H9 (cell line): ENCODE measurements at regions not wholly inside any gene's neighbourhood (a gene's known extent, or its start where the extent isn't known, plus 50 kb on each side); places are given as distances from the start of the nearest gene placed in this dataset.

Experiments
- DNase-seq: peaks from one replicate; pipeline ENCODE4 v3.0.0-alpha.2; 2017
- H2AFZ ChIP-seq: one replicate; pipeline ENCODE4 v1.6.1; 2013; ENCODE audit warnings: mild to moderate bottlenecking, low read length, control low read depth, moderate library complexity
- H2AK5ac ChIP-seq: 2 replicates; pipeline ENCODE4 v1.6.1; 2013; ENCODE audit warnings: low read length, control low read depth, mixed read lengths; ENCODE audit not compliant: insufficient read length
- H2BK120ac ChIP-seq: one replicate; pipeline ENCODE4 v1.6.1; 2013; ENCODE audit warnings: low read depth, mild to moderate bottlenecking, low read length, control low read depth, inconsistent platforms; ENCODE audit not compliant: poor library complexity, severe bottlenecking
- H2BK12ac ChIP-seq: 2 replicates; pipeline ENCODE4 v1.6.1; 2013; ENCODE audit warnings: low read length, control low read depth, mixed read lengths, low read depth; ENCODE audit not compliant: insufficient read length
- H2BK15ac ChIP-seq: 2 replicates; pipeline ENCODE4 v1.6.1; 2013; ENCODE audit warnings: low read depth, low read length, control low read depth
- H2BK20ac ChIP-seq: one replicate; pipeline ENCODE4 v1.6.1; 2013; ENCODE audit warnings: low read depth, mild to moderate bottlenecking, low read length, control low read depth, inconsistent platforms; ENCODE audit not compliant: poor library complexity, severe bottlenecking
- H2BK5ac ChIP-seq: 2 replicates; pipeline ENCODE4 v1.6.1; 2013; ENCODE audit warnings: low read length, control low read depth, mixed read lengths; ENCODE audit not compliant: insufficient read length
- H3K14ac ChIP-seq: 2 replicates; pipeline ENCODE4 v1.6.1; 2013; ENCODE audit warnings: low read length, control low read depth; ENCODE audit not compliant: insufficient read depth
- H3K18ac ChIP-seq: 2 replicates; pipeline ENCODE4 v1.6.1; 2013; ENCODE audit warnings: low read depth, mild to moderate bottlenecking, mixed read lengths, low read length, control low read depth; ENCODE audit not compliant: insufficient read length
- H3K23ac ChIP-seq: 2 replicates; pipeline ENCODE4 v1.6.1; 2013; ENCODE audit warnings: low read length, control low read depth, mixed read lengths, low read depth; ENCODE audit not compliant: insufficient read length
- H3K23me2 ChIP-seq: 2 replicates; pipeline ENCODE4 v1.6.1; 2013; ENCODE audit warnings: low read depth, mild to moderate bottlenecking, mixed read lengths, low read length, control low read depth; ENCODE audit not compliant: insufficient read length, poor library complexity, severe bottlenecking
- H3K27ac ChIP-seq: 2 replicates; pipeline ENCODE4 v1.5.1; 2013; ENCODE audit warnings: low read length, control low read depth, mixed read lengths, low read depth; ENCODE audit not compliant: insufficient read length
- H3K27me3 ChIP-seq: 2 replicates; pipeline ENCODE4 v1.6.1; 2013; ENCODE audit warnings: low read length, control low read depth, inconsistent platforms; ENCODE audit not compliant: insufficient read depth
- H3K4ac ChIP-seq: 2 replicates; pipeline ENCODE4 v1.6.1; 2013; ENCODE audit warnings: low read depth, mild to moderate bottlenecking, control low read depth, inconsistent platforms, low read length, moderate library complexity
- H3K4me1 ChIP-seq: 2 replicates; pipeline ENCODE4 v1.6.1; 2013; ENCODE audit warnings: low read length, control low read depth, inconsistent platforms; ENCODE audit not compliant: insufficient read depth
- H3K4me2 ChIP-seq: 2 replicates; pipeline ENCODE4 v1.6.1; 2013; ENCODE audit warnings: low read length, control low read depth, mixed read lengths; ENCODE audit not compliant: insufficient read length, insufficient read depth
- H3K56ac ChIP-seq: 2 replicates; pipeline ENCODE4 v1.6.1; 2013; ENCODE audit warnings: low read depth, mild to moderate bottlenecking, mixed read lengths, low read length, control low read depth; ENCODE audit not compliant: insufficient read length
- H3K79me1 ChIP-seq: 2 replicates; pipeline ENCODE4 v1.6.1; 2013; ENCODE audit warnings: low read depth, mild to moderate bottlenecking, moderate library complexity, low read length, control low read depth, inconsistent platforms; ENCODE audit not compliant: insufficient read depth, poor library complexity, severe bottlenecking
- H3K79me2 ChIP-seq: 2 replicates; pipeline ENCODE4 v1.6.1; 2013; ENCODE audit warnings: low read length, control low read depth, inconsistent platforms; ENCODE audit not compliant: insufficient read depth
- H3K9ac ChIP-seq: 2 replicates; pipeline ENCODE4 v1.6.1; 2013; ENCODE audit warnings: low read length, control low read depth, mixed read lengths; ENCODE audit not compliant: insufficient read length; ENCODE audit errors: extremely low read depth
- H3K9me3 ChIP-seq: one replicate; pipeline ENCODE4 v1.6.1; 2013; ENCODE audit warnings: low read depth, low read length, inconsistent platforms; ENCODE audit not compliant: control insufficient read depth
- H3T11ph ChIP-seq: one replicate; pipeline ENCODE4 v1.6.1; 2013; ENCODE audit warnings: mild to moderate bottlenecking, low read length, control low read depth, inconsistent platforms
- H4K20me1 ChIP-seq: one replicate; pipeline ENCODE4 v1.6.1; 2013; ENCODE audit not compliant: control insufficient read depth, insufficient read length, insufficient read depth
- H4K5ac ChIP-seq: 2 replicates; pipeline ENCODE4 v1.6.1; 2013; ENCODE audit warnings: low read depth, mild to moderate bottlenecking, mixed read lengths, low read length, control low read depth; ENCODE audit not compliant: insufficient read length
- H4K8ac ChIP-seq: replicated peaks from 2 replicates; pipeline ENCODE4 v1.6.1; 2013; ENCODE audit warnings: low read length, control low read depth, mixed read lengths, low read depth; ENCODE audit not compliant: insufficient read length
- H4K91ac ChIP-seq: 2 replicates; pipeline ENCODE4 v1.6.1; 2013; ENCODE audit warnings: low read depth, mild to moderate bottlenecking, moderate library complexity, mixed read lengths, low read length, control low read depth; ENCODE audit not compliant: insufficient read length
- H3K27ac Mint-ChIP-seq, 3 experiments: 2 replicates in 2 of 3; 3 replicates in 1 of 3; pipeline ENCODE4 v1.8.0; 2020 to 2021; ENCODE audit warnings: mixed read lengths in 3 of 3, mild to moderate bottlenecking in 1 of 3, moderate library complexity in 1 of 3
- H3K27me3 Mint-ChIP-seq: 2 replicates; pipeline ENCODE4 v1.8.0; 2021; ENCODE audit warnings: low read depth, mild to moderate bottlenecking, moderate library complexity, mixed read lengths
- H3K36me3 Mint-ChIP-seq, 3 experiments: 2 replicates in 2 of 3; 3 replicates in 1 of 3; pipeline ENCODE4 v1.8.0; 2020 to 2021; ENCODE audit warnings: low read depth in 3 of 3, mixed read lengths in 3 of 3; ENCODE audit not compliant: insufficient read depth in 1 of 3
- H3K4me1 Mint-ChIP-seq, 2 experiments: 2 replicates each; pipeline ENCODE4 v1.8.0; 2020; ENCODE audit warnings: mixed read lengths in 2 of 2
- H3K4me3 Mint-ChIP-seq, 2 experiments: 2 replicates in 1 of 2; 3 replicates in 1 of 2; pipeline ENCODE4 v1.8.0; 2020 to 2021; ENCODE audit warnings: mild to moderate bottlenecking in 2 of 2, mixed read lengths in 2 of 2, moderate library complexity in 1 of 2
- H3K9me3 Mint-ChIP-seq, 2 experiments: 2 replicates in 1 of 2; 3 replicates in 1 of 2; pipeline ENCODE4 v1.8.0; 2020; ENCODE audit warnings: mild to moderate bottlenecking in 2 of 2, mixed read lengths in 2 of 2, moderate library complexity in 1 of 2
- WGBS: extraction: QIAGEN DNeasy Blood & Tissue Kit; methylation state at CpG from one replicate; pipeline ENCODE4 v1.1.7; 2013; ENCODE audit warnings: missing lambda C conversion rate, low lambda C conversion rate, mixed read lengths; ENCODE audit not compliant: insufficient read length; ENCODE audit errors: extremely low coverage; 5-methylcytosine and 5-hydroxymethylcytosine counted together
- TF ChIP-seq, protein P1 (sequence below): fragments of 200-600 bp; sonication (generic); conservative IDR thresholded peaks from 3 replicates; pipeline ENCODE4 v1.8.0; 2021; ENCODE audit warnings: antibody characterized with exemption, mild to moderate bottlenecking

DNA sequence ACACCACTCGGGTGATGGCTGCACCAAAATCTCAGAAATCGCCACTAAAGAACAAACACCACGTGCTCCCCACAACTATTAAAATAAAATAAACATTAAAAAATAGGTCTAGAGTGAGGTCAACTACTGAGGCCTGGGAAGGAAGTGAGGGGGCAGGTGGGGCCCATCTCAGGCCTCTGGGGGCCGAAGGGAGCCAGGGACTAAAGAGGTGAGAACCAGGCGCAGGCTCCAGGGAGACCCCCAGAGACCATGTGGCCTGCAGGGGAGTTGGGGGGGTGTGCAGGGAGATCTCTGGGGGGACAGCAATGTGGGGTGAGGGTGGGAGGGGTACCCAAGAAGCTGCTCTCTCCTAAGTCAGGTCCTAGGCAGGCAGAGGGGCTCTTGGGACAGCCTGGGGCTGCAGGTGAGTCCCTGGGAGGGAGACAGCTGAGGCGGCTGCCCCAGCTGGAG lies 111.3 kb upstream of the SMURF2 start:
- Histone ChIP-seq H3K4me2 (peak overlapping the region; percentile 62), H2AFZ (no peak overlapping the region)

More for the DNA sequence above, 111.3 kb upstream of the SMURF2 start:
- H3K23ac ChIP-seq, result no peak overlapping the region
- no peak overlapping the region for H3K9ac ChIP-seq
- no peak overlapping the region for H2BK12ac ChIP-seq
- no peak overlapping the region; the same call in 1 of the 2 replicates for H3K14ac ChIP-seq
- H3K4me1 ChIP-seq, result no peaks in the 10 kb centered on the region
- no peak overlapping the region for H2BK5ac ChIP-seq
- TF ChIP-seq, protein P1, sequence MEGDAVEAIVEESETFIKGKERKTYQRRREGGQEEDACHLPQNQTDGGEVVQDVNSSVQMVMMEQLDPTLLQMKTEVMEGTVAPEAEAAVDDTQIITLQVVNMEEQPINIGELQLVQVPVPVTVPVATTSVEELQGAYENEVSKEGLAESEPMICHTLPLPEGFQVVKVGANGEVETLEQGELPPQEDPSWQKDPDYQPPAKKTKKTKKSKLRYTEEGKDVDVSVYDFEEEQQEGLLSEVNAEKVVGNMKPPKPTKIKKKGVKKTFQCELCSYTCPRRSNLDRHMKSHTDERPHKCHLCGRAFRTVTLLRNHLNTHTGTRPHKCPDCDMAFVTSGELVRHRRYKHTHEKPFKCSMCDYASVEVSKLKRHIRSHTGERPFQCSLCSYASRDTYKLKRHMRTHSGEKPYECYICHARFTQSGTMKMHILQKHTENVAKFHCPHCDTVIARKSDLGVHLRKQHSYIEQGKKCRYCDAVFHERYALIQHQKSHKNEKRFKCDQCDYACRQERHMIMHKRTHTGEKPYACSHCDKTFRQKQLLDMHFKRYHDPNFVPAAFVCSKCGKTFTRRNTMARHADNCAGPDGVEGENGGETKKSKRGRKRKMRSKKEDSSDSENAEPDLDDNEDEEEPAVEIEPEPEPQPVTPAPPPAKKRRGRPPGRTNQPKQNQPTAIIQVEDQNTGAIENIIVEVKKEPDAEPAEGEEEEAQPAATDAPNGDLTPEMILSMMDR, result no peak
- no peaks in the 10 kb centered on the region for H3K79me2 ChIP-seq
- no peaks in the 10 kb centered on the region for H4K20me1 ChIP-seq
- peaks cover 15 to 22% of the 10 kb centered on the region in 2 experiments for H3K4me1 Mint-ChIP-seq
- H3K9me3 ChIP-seq, result no peaks in the 10 kb centered on the region
- H3K23me2 ChIP-seq, result peaks cover 16% of the 10 kb centered on the region
- H4K8ac ChIP-seq, result no peak overlapping the region
- H2BK15ac ChIP-seq, result no peak overlapping the region
- WGBS, result no CpG with 5 or more reads among the region's 6 CpGs
- no peak overlapping the region for H3K27ac ChIP-seq
- no peak overlapping the region for H3K27ac Mint-ChIP-seq
- no peak overlapping the region for H3K56ac ChIP-seq
- peaks cover 39% of the 10 kb centered on the region for H3K27me3 Mint-ChIP-seq
- no peaks in the 10 kb centered on the region for H3K79me1 ChIP-seq
- H4K5ac ChIP-seq, result no peak overlapping the region
- DNase-seq, result no peak
- H3T11ph ChIP-seq, result no peak overlapping the region
- H2AK5ac ChIP-seq, result no peak overlapping the region
- H3K18ac ChIP-seq, result no peak overlapping the region
- H4K91ac ChIP-seq, result no peak overlapping the region
- no peak overlapping the region for H3K4ac ChIP-seq
- peak overlapping the region; percentile 76 to 84 for H3K4me3 Mint-ChIP-seq
- H3K9me3 Mint-ChIP-seq, result peaks cover 0 to 2% of the 10 kb centered on the region in 2 experiments; a peak in 1 of 5 replicates
- no peaks in the 10 kb centered on the region for H3K36me3 Mint-ChIP-seq
- H3K27me3 ChIP-seq, result peaks cover 23% of the 10 kb centered on the region; the same call in 1 of the 2 replicates
- H2BK20ac ChIP-seq, result no peak overlapping the region
- H2BK120ac ChIP-seq, result no peak overlapping the region
